Smooth muscle cell (in vitro differentiated cells): ENCODE measurements at regions not wholly inside any gene's neighbourhood (a gene's known extent, or its start where the extent isn't known, plus 50 kb on each side); places are given as distances from the start of the nearest gene placed in this dataset.

ENCODE experiments used
- DNase-seq: peaks from one replicate; lab custom pipeline; 2025; ENCODE audit not compliant: unreplicated experiment; lab: John Stamatoyannopoulos, UW
- H2AFZ ChIP-seq: fragments of 200-600 bp; sonication (generic); 2 replicates; pipeline ENCODE4 v1.6.0; 2016; ENCODE audit warnings: antibody characterized with exemption, low read depth, mild to moderate bottlenecking
- H3F3A ChIP-seq: fragments of 200-600 bp; sonication (generic); 2 replicates; pipeline ENCODE4 v1.6.0; 2017; ENCODE audit warnings: antibody characterized with exemption, low read depth
- H3K27ac ChIP-seq: fragments of 200-600 bp; sonication (generic); 2 replicates; pipeline ENCODE4 v1.5.1; 2016; ENCODE audit warnings: low read depth, mild to moderate bottlenecking
- H3K27me3 ChIP-seq: fragments of 200-600 bp; sonication (generic); 2 replicates; pipeline ENCODE4 v1.6.1; 2016; ENCODE audit warnings: low read depth, mild to moderate bottlenecking
- H3K36me3 ChIP-seq: fragments of 200-600 bp; sonication (generic); 2 replicates; pipeline ENCODE4 v1.5.1; 2016; ENCODE audit warnings: low read depth
- H3K4me1 ChIP-seq: fragments of 200-600 bp; sonication (generic); 2 replicates; pipeline ENCODE4 v1.5.1; 2016; ENCODE audit warnings: low read depth
- H3K4me2 ChIP-seq: fragments of 200-600 bp; sonication (generic); 2 replicates; pipeline ENCODE4 v1.6.0; 2016; ENCODE audit warnings: mild to moderate bottlenecking
- H3K4me3 ChIP-seq: fragments of 200-600 bp; sonication (generic); 2 replicates; pipeline ENCODE4 v1.5.1; 2016; ENCODE audit warnings: mild to moderate bottlenecking
- H3K79me2 ChIP-seq: fragments of 200-600 bp; sonication (generic); 2 replicates; pipeline ENCODE4 v1.6.0; 2016; ENCODE audit warnings: low read depth, mild to moderate bottlenecking
- H3K9ac ChIP-seq: fragments of 200-600 bp; sonication (generic); 2 replicates; pipeline ENCODE4 v1.6.0; 2016; ENCODE audit warnings: low read depth
- H3K9me3 ChIP-seq: fragments of 200-600 bp; sonication (generic); replicated peaks from 2 replicates; pipeline ENCODE4 v1.5.1; 2016; ENCODE audit warnings: low read depth
- H4K20me1 ChIP-seq: fragments of 200-600 bp; sonication (generic); 2 replicates; pipeline ENCODE4 v1.6.0; 2016; ENCODE audit warnings: low read depth
- WGBS: methylation state at CpG from one replicate; pipeline ENCODE4 v1.1.7; 2016; ENCODE audit warnings: low lambda C conversion rate; 5-methylcytosine and 5-hydroxymethylcytosine counted together
- TF ChIP-seq, protein P1 (sequence below): fragments of 200-600 bp; sonication (generic); IDR thresholded peaks from 2 replicates; pipeline ENCODE4 v1.5.1; 2017; ENCODE audit warnings: borderline replicate concordance, mild to moderate bottlenecking, antibody characterized with exemption; ENCODE audit not compliant: insufficient read depth, poor library complexity, severe bottlenecking

DNA sequence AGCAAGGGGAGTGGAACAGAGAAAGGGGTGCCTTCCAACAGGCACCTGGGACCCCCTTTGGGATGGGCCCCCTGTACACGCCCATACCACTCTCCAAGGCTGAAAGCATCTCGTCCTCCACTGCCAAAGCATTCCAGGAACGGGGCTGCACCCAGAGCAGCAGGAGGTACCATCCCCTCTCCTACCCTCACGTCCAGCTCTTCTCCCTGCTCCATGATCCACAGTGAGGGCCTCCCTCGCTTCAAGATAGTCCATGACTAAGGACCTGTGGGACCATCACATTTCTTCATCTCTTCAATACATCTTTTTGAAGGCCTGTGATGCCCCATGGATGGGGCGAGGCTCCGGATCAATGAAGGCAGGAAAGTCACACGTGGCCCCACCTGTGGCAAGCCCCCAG, 209.9 kb downstream of the ANKRD60 start:
- Histone ChIP-seq H3K4me1 (peaks cover 2% of the 10 kb centered on the region), H3K27me3 (no peaks in the 10 kb centered on the region), H3K9ac (peak overlapping the region; percentile 62), H3K36me3 (no peaks in the 10 kb centered on the region), H3K4me2 (no peak overlapping the region), H3K9me3 (no peaks in the 10 kb centered on the region), H4K20me1 (no peaks in the 10 kb centered on the region), H3K79me2 (no peaks in the 10 kb centered on the region), H2AFZ (no peak overlapping the region), H3K27ac (peak overlapping the region; percentile 88), H3F3A (no peaks in the 10 kb centered on the region), H3K4me3 (no peak overlapping the region)
- no peak for DNase-seq
- TF ChIP-seq, protein P1, sequence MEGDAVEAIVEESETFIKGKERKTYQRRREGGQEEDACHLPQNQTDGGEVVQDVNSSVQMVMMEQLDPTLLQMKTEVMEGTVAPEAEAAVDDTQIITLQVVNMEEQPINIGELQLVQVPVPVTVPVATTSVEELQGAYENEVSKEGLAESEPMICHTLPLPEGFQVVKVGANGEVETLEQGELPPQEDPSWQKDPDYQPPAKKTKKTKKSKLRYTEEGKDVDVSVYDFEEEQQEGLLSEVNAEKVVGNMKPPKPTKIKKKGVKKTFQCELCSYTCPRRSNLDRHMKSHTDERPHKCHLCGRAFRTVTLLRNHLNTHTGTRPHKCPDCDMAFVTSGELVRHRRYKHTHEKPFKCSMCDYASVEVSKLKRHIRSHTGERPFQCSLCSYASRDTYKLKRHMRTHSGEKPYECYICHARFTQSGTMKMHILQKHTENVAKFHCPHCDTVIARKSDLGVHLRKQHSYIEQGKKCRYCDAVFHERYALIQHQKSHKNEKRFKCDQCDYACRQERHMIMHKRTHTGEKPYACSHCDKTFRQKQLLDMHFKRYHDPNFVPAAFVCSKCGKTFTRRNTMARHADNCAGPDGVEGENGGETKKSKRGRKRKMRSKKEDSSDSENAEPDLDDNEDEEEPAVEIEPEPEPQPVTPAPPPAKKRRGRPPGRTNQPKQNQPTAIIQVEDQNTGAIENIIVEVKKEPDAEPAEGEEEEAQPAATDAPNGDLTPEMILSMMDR, result no peak
- WGBS, result 94% methylated on average over 8 of the region's 8 CpGs

DNA sequence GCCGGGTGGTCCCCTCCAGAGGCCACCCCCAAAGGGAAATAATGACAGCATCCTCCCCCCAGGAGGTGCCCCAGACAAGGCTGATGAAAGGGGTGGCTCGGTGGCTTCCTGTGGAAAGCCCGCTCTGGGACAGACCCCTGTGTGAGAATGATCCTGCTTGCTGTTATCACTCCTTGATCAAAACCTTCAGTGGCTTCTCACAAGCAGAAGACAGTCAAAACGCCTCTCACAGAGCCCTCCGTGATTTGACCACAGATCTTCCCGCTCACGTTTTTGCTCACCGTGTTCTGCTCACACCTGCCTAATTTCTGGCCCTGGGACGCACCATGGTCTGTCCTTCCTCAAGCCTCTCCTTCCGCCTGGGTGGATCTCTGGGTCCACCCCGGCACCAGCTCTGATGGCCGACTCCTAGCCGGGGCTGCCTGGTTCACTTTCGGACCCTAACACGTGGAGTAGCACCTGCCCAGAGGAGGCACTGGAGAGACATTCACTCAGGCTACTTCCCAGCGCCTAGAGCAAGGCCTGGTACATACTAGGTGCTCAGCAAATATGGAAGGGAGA, 210.4 kb downstream of the ANKRD60 start:
- Histone ChIP-seq H4K20me1 (no peaks in the 10 kb centered on the region), H3K9me3 (no peaks in the 10 kb centered on the region), H3K27ac (peak overlapping the region; percentile 88), H3K36me3 (no peaks in the 10 kb centered on the region), H3K4me1 (peaks cover 2% of the 10 kb centered on the region), H3K4me2 (peak overlapping the region; percentile 50), H3K79me2 (no peaks in the 10 kb centered on the region), H3K27me3 (no peaks in the 10 kb centered on the region), H2AFZ (no peak overlapping the region), H3K4me3 (no peak overlapping the region), H3F3A (no peaks in the 10 kb centered on the region), H3K9ac (peak overlapping the region; percentile 62)
- no peak for DNase-seq
- TF ChIP-seq, protein P1, result no peak
- WGBS, result 66% methylated on average over 16 of the region's 16 CpGs

DNA sequence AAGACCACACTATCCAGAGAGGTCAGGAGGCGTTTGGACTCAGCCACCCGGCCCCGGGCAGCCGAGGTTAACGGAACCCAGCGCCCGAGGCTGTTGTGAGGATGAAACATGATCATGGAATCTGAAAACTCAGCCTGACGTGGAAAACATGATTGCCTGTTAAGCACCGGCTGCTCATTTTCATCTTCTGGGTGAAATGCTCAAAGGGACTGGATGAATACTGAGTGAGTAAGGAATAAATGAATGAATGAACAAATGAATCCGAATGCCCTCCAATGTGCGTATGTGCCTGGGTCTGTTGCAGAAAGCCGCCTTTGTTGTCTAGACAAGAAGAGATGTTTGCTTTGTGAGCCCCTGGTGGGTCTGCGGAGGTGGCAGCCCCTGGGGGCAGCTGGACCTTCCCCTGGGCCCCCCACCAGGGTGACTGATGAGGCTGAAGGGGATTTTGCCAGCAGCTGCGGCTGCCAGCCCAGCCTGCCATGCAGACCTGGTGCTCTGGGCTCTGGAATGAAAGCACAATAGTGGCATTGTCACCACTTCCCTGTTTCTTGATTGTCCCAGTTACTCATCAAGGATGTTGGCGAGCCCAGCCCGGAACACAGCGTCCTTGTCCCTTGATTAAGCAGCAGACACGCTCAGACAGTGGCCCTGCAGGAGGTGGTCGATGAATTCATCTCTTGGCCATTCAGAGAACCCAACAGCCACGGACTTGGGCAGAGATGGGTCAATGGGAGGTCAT, 211.1 kb downstream of the ANKRD60 start:
- Histone ChIP-seq H3K4me3 (no peak overlapping the region), H3K9me3 (no peaks in the 10 kb centered on the region), H3K4me1 (peaks cover 2% of the 10 kb centered on the region), H3K9ac (peak overlapping the region; percentile 62), H2AFZ (no peak overlapping the region), H3K27me3 (no peaks in the 10 kb centered on the region), H3K4me2 (peak overlapping the region; percentile 50), H3F3A (no peaks in the 10 kb centered on the region), H3K79me2 (no peaks in the 10 kb centered on the region), H3K27ac (peak overlapping the region; percentile 88), H3K36me3 (no peaks in the 10 kb centered on the region), H4K20me1 (no peaks in the 10 kb centered on the region)
- TF ChIP-seq, protein P1, result no peak
- no peak for DNase-seq
- 37% methylated on average over 20 of the region's 20 CpGs for WGBS
